PFSK-1 (cell line): ENCODE measurements at regions not wholly inside any gene's neighbourhood (a gene's known extent, or its start where the extent isn't known, plus 50 kb on each side); places are given as distances from the start of the nearest gene placed in this dataset.

Source experiments
- FOXP2 ChIP-seq: optimal IDR thresholded peaks from 2 replicates; pipeline ENCODE3; 2011; ENCODE audit warnings: borderline replicate concordance, control low read depth, inconsistent platforms; ENCODE audit not compliant: insufficient read depth; ENCODE audit errors: extremely low read length, extremely low read depth
- POLR2AphosphoS5 ChIP-seq: IDR thresholded peaks from 2 replicates; pipeline ENCODE4 v1.6.1; 2012; ENCODE audit warnings: low read depth, mild to moderate bottlenecking, control low read depth, low read length, moderate library complexity
- SIN3A ChIP-seq: IDR thresholded peaks from 2 replicates; pipeline ENCODE4 v1.6.1; 2012; ENCODE audit warnings: mild to moderate bottlenecking, low read length, moderate library complexity, borderline replicate concordance; ENCODE audit not compliant: insufficient read depth
- TAF1 ChIP-seq: IDR thresholded peaks from 2 replicates; pipeline ENCODE4 v1.6.1; 2012; ENCODE audit warnings: low read length, control low read depth, borderline replicate concordance; ENCODE audit not compliant: insufficient read depth
- TF ChIP-seq, protein P1 (sequence below), 2 experiments: IDR thresholded peaks; 2 replicates each; pipeline versions ENCODE4 v1.6.1 to v1.8.0; 2011 to 2012; ENCODE audit warnings: low read depth in 2 of 2, low read length in 2 of 2, control low read depth in 1 of 2, inconsistent platforms in 1 of 2, mild to moderate bottlenecking in 1 of 2, moderate library complexity in 1 of 2; ENCODE audit not compliant: insufficient read depth in 1 of 2

DNA sequence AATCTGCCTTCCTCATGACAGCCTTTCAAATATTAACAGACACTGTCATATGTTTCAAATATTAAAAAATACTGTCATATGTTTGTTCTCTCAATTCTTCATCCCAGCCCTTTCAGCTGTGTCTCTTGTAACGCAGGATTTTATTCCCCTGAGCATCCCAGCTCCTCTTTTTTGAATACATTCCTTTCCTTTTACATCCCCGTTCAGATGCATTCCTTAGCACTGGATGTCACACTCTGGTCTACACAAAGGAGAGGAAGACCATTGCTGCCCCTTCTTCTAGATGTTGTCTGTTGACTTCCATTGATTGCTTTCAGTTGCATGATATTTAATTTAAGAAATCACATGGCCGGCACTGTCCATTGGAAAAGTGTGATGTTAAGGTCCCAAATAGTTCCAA lies 117.4 kb upstream of the PAXBP1 start:
- TF ChIP-seq, protein P1, sequence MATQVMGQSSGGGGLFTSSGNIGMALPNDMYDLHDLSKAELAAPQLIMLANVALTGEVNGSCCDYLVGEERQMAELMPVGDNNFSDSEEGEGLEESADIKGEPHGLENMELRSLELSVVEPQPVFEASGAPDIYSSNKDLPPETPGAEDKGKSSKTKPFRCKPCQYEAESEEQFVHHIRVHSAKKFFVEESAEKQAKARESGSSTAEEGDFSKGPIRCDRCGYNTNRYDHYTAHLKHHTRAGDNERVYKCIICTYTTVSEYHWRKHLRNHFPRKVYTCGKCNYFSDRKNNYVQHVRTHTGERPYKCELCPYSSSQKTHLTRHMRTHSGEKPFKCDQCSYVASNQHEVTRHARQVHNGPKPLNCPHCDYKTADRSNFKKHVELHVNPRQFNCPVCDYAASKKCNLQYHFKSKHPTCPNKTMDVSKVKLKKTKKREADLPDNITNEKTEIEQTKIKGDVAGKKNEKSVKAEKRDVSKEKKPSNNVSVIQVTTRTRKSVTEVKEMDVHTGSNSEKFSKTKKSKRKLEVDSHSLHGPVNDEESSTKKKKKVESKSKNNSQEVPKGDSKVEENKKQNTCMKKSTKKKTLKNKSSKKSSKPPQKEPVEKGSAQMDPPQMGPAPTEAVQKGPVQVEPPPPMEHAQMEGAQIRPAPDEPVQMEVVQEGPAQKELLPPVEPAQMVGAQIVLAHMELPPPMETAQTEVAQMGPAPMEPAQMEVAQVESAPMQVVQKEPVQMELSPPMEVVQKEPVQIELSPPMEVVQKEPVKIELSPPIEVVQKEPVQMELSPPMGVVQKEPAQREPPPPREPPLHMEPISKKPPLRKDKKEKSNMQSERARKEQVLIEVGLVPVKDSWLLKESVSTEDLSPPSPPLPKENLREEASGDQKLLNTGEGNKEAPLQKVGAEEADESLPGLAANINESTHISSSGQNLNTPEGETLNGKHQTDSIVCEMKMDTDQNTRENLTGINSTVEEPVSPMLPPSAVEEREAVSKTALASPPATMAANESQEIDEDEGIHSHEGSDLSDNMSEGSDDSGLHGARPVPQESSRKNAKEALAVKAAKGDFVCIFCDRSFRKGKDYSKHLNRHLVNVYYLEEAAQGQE (IDR thresholded peaks at IDR 0.05; ENCODE audit: insufficient read depth in 1 of 2, low read depth in 2 of 2, low read length in 2 of 2), result no peak
- no peak for TF ChIP-seq FOXP2
- no peak for TF ChIP-seq TAF1
- no peak for TF ChIP-seq SIN3A
- TF ChIP-seq POLR2AphosphoS5, result no peak

DNA sequence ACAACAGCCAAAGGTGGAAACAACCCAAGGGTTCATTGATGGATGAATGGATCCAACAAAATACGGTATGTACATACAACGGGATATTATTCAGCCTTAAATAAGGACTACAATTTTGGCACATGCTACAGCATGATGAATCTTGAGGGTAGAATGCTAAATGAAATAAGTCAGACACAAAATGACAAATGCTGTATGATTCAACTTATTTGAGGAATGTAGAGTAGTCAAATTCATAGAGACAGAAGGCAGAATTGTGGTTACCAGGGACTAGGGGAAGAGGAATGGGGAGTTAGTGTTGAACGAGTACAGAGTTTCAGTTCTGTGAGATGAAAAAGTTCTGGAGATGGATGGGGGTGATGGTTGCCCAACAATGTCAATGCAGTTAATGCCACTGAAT lies 118.0 kb upstream of the PAXBP1 start:
- TF ChIP-seq, protein P1 (IDR thresholded peaks at IDR 0.05; ENCODE audit: insufficient read depth in 1 of 2, low read depth in 2 of 2, low read length in 2 of 2), result no peak
- TF ChIP-seq POLR2AphosphoS5, result no peak
- no peak for TF ChIP-seq FOXP2

DNA sequence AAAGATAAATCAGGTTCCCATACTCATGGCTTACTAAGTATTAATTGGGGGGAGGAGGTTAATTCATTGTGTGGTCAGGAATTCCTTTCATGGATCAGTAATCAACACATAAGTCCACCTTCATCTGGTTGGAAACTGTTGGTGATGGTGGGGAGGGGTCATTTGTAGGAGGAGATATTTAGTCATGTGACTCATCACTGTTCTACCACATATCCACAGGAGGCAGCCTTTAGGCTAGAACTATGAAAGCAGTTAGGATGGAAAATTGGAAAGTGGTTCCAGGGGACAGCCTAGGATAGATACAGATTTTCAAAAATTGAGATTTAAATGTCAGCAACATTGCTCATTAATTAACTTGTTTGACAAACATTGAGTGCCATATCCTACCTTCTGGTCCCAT lies 122.8 kb upstream of the PAXBP1 start:
- TF ChIP-seq POLR2AphosphoS5 (no peak), SIN3A (no peak), TAF1 (no peak), FOXP2 (no peak)
- TF ChIP-seq, protein P1 (IDR thresholded peaks at IDR 0.05; ENCODE audit: insufficient read depth in 1 of 2, low read depth in 2 of 2, low read length in 2 of 2), result no peak

DNA sequence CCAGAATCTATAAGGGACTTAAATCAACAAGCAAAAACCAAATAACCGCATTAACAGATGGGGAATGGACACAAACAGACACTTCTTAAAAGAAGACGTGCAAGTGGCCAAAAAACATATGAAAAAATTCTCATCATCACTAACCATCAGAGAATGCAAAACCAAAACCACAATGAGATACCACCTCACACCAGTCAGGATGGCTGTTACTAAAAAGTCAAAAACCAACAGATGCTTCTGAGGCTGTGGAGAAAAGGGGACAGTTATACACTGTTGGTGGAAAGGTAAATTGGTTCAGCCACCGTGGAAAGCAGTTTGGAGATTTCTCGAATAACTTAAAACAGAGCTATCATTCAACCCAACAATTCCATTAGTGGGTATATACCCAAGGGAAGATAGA lies 124.9 kb upstream of the OLIG2 start:
- no peak for TF ChIP-seq SIN3A
- TF ChIP-seq, protein P1 (IDR thresholded peaks at IDR 0.05; ENCODE audit: insufficient read depth in 1 of 2, low read depth in 2 of 2, low read length in 2 of 2), result no peak
- no peak for TF ChIP-seq TAF1
- no peak for TF ChIP-seq POLR2AphosphoS5
- TF ChIP-seq FOXP2, result no peak

DNA sequence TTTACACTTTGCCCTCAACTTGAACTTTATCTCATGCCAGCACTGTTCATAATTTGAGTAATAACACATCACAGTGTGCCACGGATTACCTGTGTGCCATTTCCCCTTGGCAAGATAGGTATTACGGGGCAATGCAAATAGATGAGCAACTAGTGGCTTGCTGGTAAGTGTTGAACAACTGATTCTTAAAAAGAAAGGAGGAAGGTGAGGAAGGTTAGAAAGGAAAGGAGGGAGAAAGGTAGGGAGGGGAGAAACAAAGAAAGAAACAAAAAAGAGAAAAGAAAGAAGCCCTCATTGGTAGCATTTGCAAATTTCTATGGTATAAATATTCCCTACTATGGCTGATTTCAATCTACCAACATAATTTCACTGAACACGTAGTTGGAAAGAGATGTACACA lies 118.2 kb upstream of the OLIG2 start:
- TF ChIP-seq FOXP2 (no peak), POLR2AphosphoS5 (no peak), TAF1 (no peak), SIN3A (no peak)
- TF ChIP-seq, protein P1 (IDR thresholded peaks at IDR 0.05; ENCODE audit: insufficient read depth in 1 of 2, low read depth in 2 of 2, low read length in 2 of 2), result no peak
